Right ventricle myocardium superior (tissue), 1 donor: ENCODE measurements at regions not wholly inside any gene's neighbourhood (a gene's known extent, or its start where the extent isn't known, plus 50 kb on each side); places are given as distances from the start of the nearest gene placed in this dataset.

Experiments used
- ATAC-seq: fragments of 200-7000 bp; cut with Tn5 transposase; one replicate; pipeline ENCODE4 v1.9.1; 2020; ENCODE audit warnings: mild to moderate bottlenecking; ENCODE audit not compliant: poor library complexity
- DNase-seq: peaks from one replicate; pipeline ENCODE4 v3.0.0-alpha.2; 2020
- intact Hi-C: fragments of 100-400 bp; cut with DNase I; formaldehyde crosslinking; loops from one replicate; pipeline ENCODE4 v1.11.2; 2022
- donor health status: DM: no; HTN: yes; CAD: no; lungs with severe emphysema.

GRCh38 chr11:116543099-116543498 is 229.7 kb downstream of the BUD13 start:
- intact Hi-C loops: no loop called here

DNA sequence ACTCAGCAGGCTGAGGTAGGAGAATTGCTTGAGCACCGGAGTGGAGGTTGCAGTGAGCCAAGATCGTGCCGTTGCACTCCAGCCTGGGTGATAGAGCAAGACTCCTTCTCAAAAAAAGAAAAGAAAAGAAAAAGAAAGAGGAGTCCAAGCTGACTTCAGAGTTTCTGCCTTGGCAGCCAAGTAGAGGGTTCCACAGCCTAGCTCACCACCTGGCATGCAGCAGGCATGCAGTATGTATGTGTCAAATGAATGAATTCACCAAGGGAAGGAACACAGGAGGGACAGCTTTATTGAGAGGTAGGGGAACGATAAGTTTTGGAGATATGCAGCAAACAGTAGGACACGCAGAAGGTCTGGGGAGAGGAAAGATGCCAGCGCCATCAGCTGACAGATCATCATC is 230.4 kb downstream of the BUD13 start:
- ATAC-seq (no peak), DNase-seq (no peak)
- intact Hi-C loops: no loop called here

More at GRCh38 chr11:116543099-116543498, 229.7 kb downstream of the BUD13 start:
- ATAC-seq: no peak
- DNase-seq: no peak

DNA sequence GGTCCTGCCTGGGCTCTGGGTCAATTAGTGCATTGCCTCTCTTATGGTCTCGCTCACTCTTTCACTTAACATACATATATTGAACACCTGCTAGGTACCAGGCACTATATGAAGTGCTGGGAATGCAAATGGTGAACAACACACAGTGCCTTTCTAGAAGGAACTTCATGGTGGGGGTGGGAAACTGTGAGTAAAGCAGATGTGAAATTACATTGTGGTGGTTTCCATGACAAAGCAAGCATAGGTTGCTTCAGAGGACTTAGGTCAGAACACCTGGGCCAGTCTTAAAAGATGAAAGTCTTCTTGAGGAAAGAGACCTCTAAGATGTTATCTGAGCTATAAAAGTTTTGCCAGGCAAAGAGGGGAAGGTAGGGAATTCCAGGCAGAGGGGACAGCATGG is 231.3 kb downstream of the BUD13 start:
- intact Hi-C loops: no loop called here
- no peak for DNase-seq
- ATAC-seq: no peak

DNA sequence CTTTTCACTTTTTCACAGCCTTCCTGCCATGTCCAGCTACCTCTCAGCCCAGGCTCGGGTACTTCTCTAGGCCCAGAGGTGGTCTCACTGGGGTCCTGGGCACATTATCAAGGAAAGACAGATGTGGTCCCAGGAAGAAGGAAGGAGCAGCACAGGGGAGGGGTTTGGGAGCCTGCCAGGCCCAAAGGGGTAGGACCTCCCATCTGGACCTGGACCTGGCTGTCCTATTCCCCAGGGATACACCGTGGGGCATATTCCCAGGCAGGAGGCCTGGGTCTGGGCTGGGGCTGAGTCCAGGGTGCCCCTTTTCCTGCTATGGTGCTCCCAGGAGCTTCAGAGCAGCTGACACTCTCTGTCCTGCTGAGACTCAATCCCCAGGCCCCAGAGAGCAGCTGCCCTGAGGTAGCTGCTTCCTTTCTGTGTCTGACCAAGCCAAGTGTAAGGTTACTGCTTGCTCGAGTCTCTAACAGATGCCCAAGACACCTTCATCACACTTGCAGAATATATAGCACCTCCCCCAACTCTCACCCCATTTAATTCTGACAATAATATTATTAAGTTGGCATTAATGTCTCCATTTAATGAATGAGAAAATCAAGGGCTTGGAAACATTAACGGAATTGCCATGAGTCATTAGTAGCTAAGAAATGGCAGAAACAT is 232.0 kb downstream of the BUD13 start:
- DNase-seq (no peak), ATAC-seq (no peak)
- intact Hi-C loops: no loop called here

- intact Hi-C loops: no loop called here
- DNase-seq (no peak), ATAC-seq (no peak)
Measured at GRCh38 chr11:116539836-116540418, 232.9 kb downstream of the BUD13 start.

DNA sequence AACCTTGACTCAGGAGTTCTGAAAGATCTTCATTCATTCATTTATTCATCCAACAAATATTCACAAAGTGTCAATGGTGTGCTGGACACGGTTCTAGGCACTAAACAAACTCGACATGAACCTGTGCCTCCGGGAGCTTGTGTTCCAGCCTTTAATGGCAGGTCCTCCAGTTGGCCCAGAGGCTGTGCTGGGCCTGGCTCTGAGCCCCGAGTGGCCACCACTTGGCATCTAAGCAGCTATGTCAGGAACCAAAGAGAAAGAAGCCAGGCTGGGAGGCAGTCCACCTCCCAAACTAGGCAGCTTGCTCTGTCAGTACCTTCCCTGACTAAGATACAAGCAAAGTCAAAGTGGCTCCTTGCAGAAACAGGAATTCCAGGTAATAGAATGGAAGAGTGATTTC is 233.6 kb downstream of the BUD13 start:
- DNase-seq (no peak), ATAC-seq (no peak)
- intact Hi-C loops: no loop called here

DNA sequence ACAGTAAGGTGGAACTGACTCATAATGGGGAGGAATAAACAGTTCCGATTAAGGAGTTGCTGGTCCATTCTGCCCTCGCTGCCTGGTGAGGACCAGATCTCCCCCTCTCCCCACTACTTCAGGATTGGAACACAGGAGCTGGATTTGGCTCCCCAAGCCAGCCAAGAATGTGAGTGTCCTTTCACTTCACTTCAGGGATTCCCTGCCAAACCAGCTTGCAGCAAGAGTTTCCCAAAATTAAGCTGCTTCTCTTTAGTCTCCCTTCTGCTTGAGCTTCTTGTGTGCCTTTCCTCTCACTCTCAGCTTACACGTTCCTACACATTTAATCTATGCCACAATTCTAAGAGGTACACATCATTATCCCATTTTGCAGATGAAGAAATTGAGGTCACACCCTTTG is 234.1 kb downstream of the BUD13 start:
- no peak for ATAC-seq
- no peak for DNase-seq
- intact Hi-C loops: no loop called here

- intact Hi-C loops: no loop called here
- DNase-seq: no peak
Measured at GRCh38 chr11:116537709-116538108, 235.1 kb downstream of the BUD13 start.

DNA sequence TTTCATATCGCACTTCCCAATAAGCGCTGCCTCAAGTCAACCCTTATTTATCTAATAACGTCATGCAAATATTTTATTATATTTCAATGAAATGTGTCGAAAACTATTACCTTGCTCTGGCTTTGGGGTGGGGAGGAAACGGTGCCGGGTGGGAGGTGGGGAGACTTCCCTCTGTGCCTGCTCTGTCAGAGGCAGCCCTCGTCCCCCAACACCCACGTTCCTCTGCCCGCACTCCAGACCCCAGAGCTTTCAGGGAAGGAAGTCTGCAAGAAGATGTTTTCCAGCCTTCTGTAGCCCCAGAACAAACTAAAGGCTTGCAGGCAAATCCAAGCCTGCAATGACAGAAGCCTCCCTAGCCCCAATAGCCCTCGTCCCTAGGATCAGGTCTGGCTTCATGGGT is 235.7 kb downstream of the BUD13 start:
- DNase-seq (no peak), ATAC-seq (no peak)
- intact Hi-C loops: no loop called here

More at GRCh38 chr11:116537709-116538108, 235.1 kb downstream of the BUD13 start:
- no peak for ATAC-seq

DNA sequence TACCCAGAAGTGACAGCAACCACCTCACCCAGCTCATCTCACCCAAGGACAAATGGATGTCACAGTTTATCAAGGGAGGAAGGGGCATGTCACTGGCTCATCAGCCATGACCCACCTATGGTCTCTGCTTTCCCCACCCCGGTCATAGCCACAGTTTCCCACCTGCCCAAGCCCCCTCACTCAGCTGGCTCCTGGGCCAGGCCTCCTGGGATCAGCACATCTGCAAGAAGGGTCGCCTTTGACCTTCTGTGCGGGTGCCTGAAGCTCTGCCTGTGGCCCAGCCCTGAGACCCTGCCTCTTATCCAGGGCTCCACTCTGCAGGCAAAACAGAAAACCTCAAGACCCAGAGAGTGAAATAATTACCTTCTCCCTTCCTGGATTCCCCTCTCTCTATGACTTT is 236.4 kb downstream of the BUD13 start:
- intact Hi-C loops: no loop called here
- ATAC-seq (no peak), DNase-seq (no peak)

GRCh38 chr11:116535994-116536393 is 236.8 kb downstream of the BUD13 start:
- intact Hi-C loops: no loop called here
- ATAC-seq (no peak), DNase-seq (no peak)

- intact Hi-C loops: no loop called here
- DNase-seq (no peak), ATAC-seq (no peak)
Measured at GRCh38 chr11:116535120-116535519, 237.7 kb downstream of the BUD13 start.

GRCh38 chr11:116534270-116534975 is 238.4 kb downstream of the BUD13 start:
- intact Hi-C loops: no loop called here
- ATAC-seq (no peak), DNase-seq (no peak)

GRCh38 chr11:116533186-116533825 is 239.5 kb downstream of the BUD13 start:
- intact Hi-C loops: no loop called here
- no peak for ATAC-seq
- no peak for DNase-seq

- no peak for ATAC-seq
- intact Hi-C loops: no loop called here
- no peak for DNase-seq
Measured at GRCh38 chr11:116532066-116532465, 240.7 kb downstream of the BUD13 start.

DNA sequence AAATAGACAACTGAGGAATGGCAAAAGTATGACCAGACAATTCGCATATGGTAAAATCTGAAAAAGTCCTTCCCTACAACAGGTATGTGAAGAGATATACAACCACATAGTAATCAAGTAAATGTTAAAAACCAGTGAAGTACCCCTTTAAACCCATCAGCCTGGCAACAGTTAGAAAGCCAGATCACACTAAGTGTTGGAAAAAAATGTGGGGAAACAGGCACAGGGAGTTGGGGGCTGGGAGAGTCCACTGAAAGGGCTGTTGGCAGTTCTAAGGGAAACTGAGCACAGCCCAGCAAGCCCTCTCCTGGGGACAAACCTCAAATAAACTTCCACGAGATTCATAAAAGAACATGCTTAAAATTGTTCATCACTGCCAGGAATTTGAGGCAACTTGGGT is 242.1 kb downstream of the BUD13 start:
- DNase-seq: no peak
- ATAC-seq: no peak
- intact Hi-C loops: no loop called here

DNA sequence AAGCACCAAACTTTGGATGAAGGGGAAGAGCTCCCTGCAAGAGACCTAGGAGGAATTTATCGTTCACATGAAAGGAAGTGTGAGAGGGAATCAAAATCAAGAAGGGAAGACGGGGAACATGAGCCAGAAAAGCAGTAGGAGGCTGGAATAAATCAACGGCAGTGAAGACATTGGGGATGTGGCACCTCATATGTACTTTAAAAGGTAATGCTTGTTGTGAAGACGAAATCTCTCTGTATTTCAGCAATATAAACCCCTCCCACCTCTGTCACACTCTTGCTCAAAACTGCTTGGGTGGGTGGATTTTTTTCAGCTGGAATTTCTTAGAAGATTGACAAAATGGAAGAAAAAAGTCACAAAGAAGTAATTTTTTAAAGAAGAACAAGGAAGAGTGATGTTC is 243.5 kb downstream of the BUD13 start:
- intact Hi-C loops: no loop called here
- ATAC-seq: no peak

GRCh38 chr11:116527180-116527991 is 245.4 kb downstream of the BUD13 start:
- intact Hi-C loops: no loop called here
- ATAC-seq (no peak), DNase-seq (no peak)

More for the DNA sequence above, 243.5 kb downstream of the BUD13 start:
- DNase-seq: no peak

GRCh38 chr11:116525961-116526495 is 246.8 kb downstream of the BUD13 start:
- DNase-seq (no peak), ATAC-seq (no peak)
- intact Hi-C loops: no loop called here
